ENCODE measurements at regions not wholly inside any gene's neighbourhood (a gene's known extent, or its start where the extent isn't known, plus 50 kb on each side); places are given as distances from the start of the nearest gene placed in this dataset.

- Histone ChIP-seq H3K79me2 (ENCODE audit: insufficient read depth, low read length) (no peaks in the 10 kb centered on the region), H3K36me3 (ENCODE audit: insufficient read depth, low read length) (no peaks in the 10 kb centered on the region), H3K9me2 (ENCODE audit: low read depth, low read length) (no peaks in the 10 kb centered on the region), H3K9ac (ENCODE audit: low read length) (no peak overlapping the region), H2AFZ (ENCODE audit: low read length) (no peak overlapping the region), H3K9me3 (ENCODE audit: low read length) (no peaks in the 10 kb centered on the region), H3K27me3 (ENCODE audit: insufficient read depth, low read length) (no peaks in the 10 kb centered on the region), H3K27ac (ENCODE audit: low read depth, low read length, poor library complexity, severe bottlenecking) (no peak overlapping the region), H3F3A (ENCODE audit: insufficient read depth, low read length) (no peaks in the 10 kb centered on the region), H3K4me3 (ENCODE audit: low read depth, low read length, poor library complexity, severe bottlenecking) (no peak overlapping the region), H3K4me1 (ENCODE audit: insufficient read depth, low read length, severe bottlenecking) (no peaks in the 10 kb centered on the region), H4K20me1 (ENCODE audit: insufficient read depth, low read length) (no peaks in the 10 kb centered on the region), H3K4me2 (ENCODE audit: low read length) (no peak overlapping the region)
- TF ChIP-seq EZH2 (IDR thresholded peaks at IDR 0.05; ENCODE audit: borderline replicate concordance, low read length) (no peak), CTCF (IDR thresholded peaks at IDR 0.05; ENCODE audit: low read length) (no peak)
Observed at GRCh38 chr1:196074182-196074581, 534.1 kb downstream of the KCNT2 start.

DNA sequence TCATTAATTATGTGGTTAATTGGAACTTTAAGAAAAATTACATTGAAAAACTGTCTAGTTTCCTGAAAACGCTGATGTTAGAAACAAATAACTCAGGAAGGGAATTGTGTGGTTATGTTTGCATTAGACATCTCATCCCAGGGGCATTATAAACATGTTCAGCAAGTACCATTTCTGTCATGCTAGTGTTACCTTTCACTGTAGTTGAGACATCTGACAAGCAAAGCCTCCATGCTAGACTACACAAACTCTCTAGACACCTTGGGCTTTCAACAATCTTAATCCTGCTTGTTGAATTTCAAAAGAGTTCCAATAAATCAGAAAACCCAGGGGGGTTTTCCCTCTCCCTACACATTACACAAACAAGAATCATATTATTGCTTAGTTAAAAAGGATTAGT is 536.8 kb downstream of the KCNT2 start:
- Histone ChIP-seq H3K27ac (ENCODE audit: low read depth, low read length, poor library complexity, severe bottlenecking) (no peak overlapping the region), H3K4me2 (ENCODE audit: low read length) (no peak overlapping the region), H3F3A (ENCODE audit: insufficient read depth, low read length) (no peaks in the 10 kb centered on the region), H3K79me2 (ENCODE audit: insufficient read depth, low read length) (no peaks in the 10 kb centered on the region), H2AFZ (ENCODE audit: low read length) (no peak overlapping the region), H4K20me1 (ENCODE audit: insufficient read depth, low read length) (no peaks in the 10 kb centered on the region), H3K27me3 (ENCODE audit: insufficient read depth, low read length) (no peaks in the 10 kb centered on the region), H3K4me3 (ENCODE audit: low read depth, low read length, poor library complexity, severe bottlenecking) (no peak overlapping the region), H3K9me2 (ENCODE audit: low read depth, low read length) (no peaks in the 10 kb centered on the region), H3K9me3 (ENCODE audit: low read length) (no peaks in the 10 kb centered on the region), H3K9ac (ENCODE audit: low read length) (no peak overlapping the region), H3K4me1 (ENCODE audit: insufficient read depth, low read length, severe bottlenecking) (no peaks in the 10 kb centered on the region), H3K36me3 (ENCODE audit: insufficient read depth, low read length) (no peaks in the 10 kb centered on the region)
- no peak for TF ChIP-seq CTCF (IDR thresholded peaks at IDR 0.05; ENCODE audit: low read length)
- no peak for TF ChIP-seq EZH2 (IDR thresholded peaks at IDR 0.05; ENCODE audit: borderline replicate concordance, low read length)

GRCh38 chr1:196070940-196071339 is 537.3 kb downstream of the KCNT2 start:
- Histone ChIP-seq H3K36me3 (ENCODE audit: insufficient read depth, low read length) (no peaks in the 10 kb centered on the region), H2AFZ (ENCODE audit: low read length) (no peak overlapping the region), H3K9me3 (ENCODE audit: low read length) (no peaks in the 10 kb centered on the region), H3K9me2 (ENCODE audit: low read depth, low read length) (no peaks in the 10 kb centered on the region), H3F3A (ENCODE audit: insufficient read depth, low read length) (no peaks in the 10 kb centered on the region), H3K4me3 (ENCODE audit: low read depth, low read length, poor library complexity, severe bottlenecking) (no peak overlapping the region), H4K20me1 (ENCODE audit: insufficient read depth, low read length) (no peaks in the 10 kb centered on the region), H3K9ac (ENCODE audit: low read length) (no peak overlapping the region), H3K27me3 (ENCODE audit: insufficient read depth, low read length) (no peaks in the 10 kb centered on the region), H3K27ac (ENCODE audit: low read depth, low read length, poor library complexity, severe bottlenecking) (no peak overlapping the region), H3K79me2 (ENCODE audit: insufficient read depth, low read length) (no peaks in the 10 kb centered on the region), H3K4me2 (ENCODE audit: low read length) (no peak overlapping the region), H3K4me1 (ENCODE audit: insufficient read depth, low read length, severe bottlenecking) (no peaks in the 10 kb centered on the region)
- no peak for TF ChIP-seq CTCF (IDR thresholded peaks at IDR 0.05; ENCODE audit: low read length)
- TF ChIP-seq EZH2 (IDR thresholded peaks at IDR 0.05; ENCODE audit: borderline replicate concordance, low read length): no peak
